SJSA1 (cell line): ENCODE measurements at regions not wholly inside any gene's neighbourhood (a gene's known extent, or its start where the extent isn't known, plus 50 kb on each side); places are given as distances from the start of the nearest gene placed in this dataset.

Experiments used
- DNase-seq, 2 experiments: peaks; one replicate each; pipeline ENCODE4 v3.0.0-alpha.2; 2015 to 2020; ENCODE audit warnings: low spot score in 2 of 2, low read depth in 1 of 2
- H3K27ac ChIP-seq: fragments of 250-450 bp; sonication (Bioruptor Pico); 2 replicates; pipeline ENCODE4 v1.5.1; 2020; ENCODE audit warnings: mild to moderate bottlenecking, moderate library complexity
- H3K27me3 ChIP-seq: fragments of 250-450 bp; sonication (Bioruptor Pico); replicated peaks from 2 replicates; pipeline ENCODE4 v1.5.1; 2020; ENCODE audit warnings: mild to moderate bottlenecking, moderate library complexity
- H3K36me3 ChIP-seq: fragments of 250-450 bp; sonication (Bioruptor Pico); 2 replicates; pipeline ENCODE4 v1.5.1; 2020; ENCODE audit warnings: mild to moderate bottlenecking
- H3K4me1 ChIP-seq: fragments of 250-450 bp; sonication (Bioruptor Pico); replicated peaks from 2 replicates; pipeline ENCODE4 v1.6.1; 2021; ENCODE audit warnings: mild to moderate bottlenecking
- H3K4me3 ChIP-seq: fragments of 250-450 bp; sonication (Bioruptor Pico); 2 replicates; pipeline ENCODE4 v1.5.1; 2020; ENCODE audit warnings: mild to moderate bottlenecking
- H3K9me3 ChIP-seq: fragments of 250-450 bp; sonication (Bioruptor Pico); replicated peaks from 2 replicates; pipeline ENCODE4 v1.5.1; 2020; ENCODE audit warnings: mild to moderate bottlenecking

DNA sequence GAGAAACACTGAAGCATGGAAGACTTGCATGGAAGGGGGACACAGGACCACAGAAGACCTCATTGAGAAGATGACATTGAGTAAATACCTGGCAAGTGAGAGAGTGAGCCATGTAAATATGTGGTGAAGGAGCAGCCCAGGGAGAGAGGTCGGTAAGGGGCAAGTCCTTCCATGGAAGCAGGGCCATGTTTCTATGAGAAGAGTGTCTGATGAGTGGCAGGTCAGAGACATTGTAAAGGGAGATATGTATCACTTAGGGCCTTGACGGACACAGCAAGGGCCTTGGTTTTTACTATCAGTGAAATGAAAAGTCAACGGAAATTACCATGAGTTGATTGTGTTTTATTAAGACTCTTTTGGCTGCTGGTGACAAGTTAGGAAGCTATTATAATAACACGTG is 336.4 kb downstream of the PLK2 start:
- Histone ChIP-seq H3K27me3 (no peaks in the 10 kb centered on the region), H3K4me3 (no peak overlapping the region), H3K27ac (no peak overlapping the region), H3K9me3 (no peaks in the 10 kb centered on the region), H3K36me3 (no peaks in the 10 kb centered on the region), H3K4me1 (no peaks in the 10 kb centered on the region)
- DNase-seq, result no peak

DNA sequence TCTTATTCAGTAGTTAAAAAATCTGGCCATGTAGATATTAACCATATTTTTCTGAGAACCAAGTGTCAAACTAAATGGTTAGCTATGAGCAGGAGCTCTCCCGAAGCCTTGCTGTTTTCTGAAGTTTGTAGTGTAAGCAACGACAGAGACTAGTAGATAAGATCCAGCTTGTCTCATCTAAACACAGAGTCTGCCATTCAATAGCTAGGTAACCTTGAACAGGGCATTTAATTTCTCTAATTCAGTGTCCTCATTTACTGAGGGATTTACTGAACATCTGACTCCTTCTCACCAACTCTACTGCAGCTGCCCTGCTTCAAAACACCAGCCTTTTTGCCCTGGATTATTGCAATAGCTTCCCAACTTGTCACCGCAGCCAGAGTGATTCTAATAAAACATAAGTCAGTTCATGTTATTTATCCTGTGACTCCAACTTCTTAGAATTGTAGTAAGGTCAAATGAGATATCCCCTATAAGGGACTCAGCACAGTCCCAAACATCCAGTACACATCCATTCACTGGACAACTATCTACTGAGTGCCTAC is 337.0 kb downstream of the PLK2 start:
- Histone ChIP-seq H3K9me3 (no peaks in the 10 kb centered on the region), H3K4me1 (no peaks in the 10 kb centered on the region), H3K4me3 (no peak overlapping the region), H3K36me3 (no peaks in the 10 kb centered on the region), H3K27ac (no peak overlapping the region), H3K27me3 (no peaks in the 10 kb centered on the region)
- DNase-seq, result no peak

DNA sequence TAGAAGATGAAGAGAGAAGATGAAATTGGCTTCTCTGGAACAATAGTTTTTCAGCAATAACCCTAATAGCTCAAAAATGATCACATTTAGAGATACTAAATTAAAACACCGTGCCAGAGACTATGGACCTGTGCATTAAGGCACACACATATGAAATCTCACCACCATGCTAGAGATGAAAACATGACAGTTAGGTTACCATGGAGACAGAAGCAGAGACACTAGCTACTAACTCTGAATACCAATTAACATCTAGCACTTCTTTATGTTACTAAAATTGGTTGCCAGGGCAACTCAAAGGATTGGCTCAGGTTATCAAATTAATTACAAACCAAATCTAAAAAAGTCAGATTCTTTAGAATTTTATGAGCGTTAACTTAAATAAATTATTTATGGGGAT is 337.7 kb downstream of the PLK2 start:
- no peaks in the 10 kb centered on the region for H3K36me3 ChIP-seq
- no peak for DNase-seq
- H3K27me3 ChIP-seq, result no peaks in the 10 kb centered on the region
- H3K4me1 ChIP-seq, result no peaks in the 10 kb centered on the region
- no peak overlapping the region for H3K4me3 ChIP-seq
- H3K9me3 ChIP-seq, result no peaks in the 10 kb centered on the region
- H3K27ac ChIP-seq, result no peak overlapping the region

DNA sequence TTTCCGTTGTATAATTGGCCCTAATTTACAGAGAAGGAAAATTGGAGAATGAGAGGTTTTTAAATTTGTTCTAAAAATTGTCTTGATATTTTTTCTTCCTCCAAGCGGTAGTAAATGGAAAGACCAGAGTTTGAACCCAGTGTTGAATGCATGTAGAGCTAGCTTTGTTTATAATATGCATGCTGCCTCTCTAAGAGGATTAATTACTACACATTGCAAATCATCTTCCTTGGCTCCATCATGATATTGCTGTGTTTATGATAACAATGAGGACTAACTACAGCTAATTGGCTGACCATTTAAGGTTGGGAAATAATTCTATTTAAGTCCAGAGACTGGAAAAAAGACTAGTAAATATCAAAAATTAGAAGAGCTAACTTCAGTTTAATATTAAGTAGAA is 338.5 kb downstream of the PLK2 start:
- Histone ChIP-seq H3K27ac (no peak overlapping the region), H3K4me3 (no peak overlapping the region), H3K27me3 (no peaks in the 10 kb centered on the region), H3K4me1 (no peaks in the 10 kb centered on the region), H3K9me3 (no peaks in the 10 kb centered on the region), H3K36me3 (no peaks in the 10 kb centered on the region)
- DNase-seq, result no peak

DNA sequence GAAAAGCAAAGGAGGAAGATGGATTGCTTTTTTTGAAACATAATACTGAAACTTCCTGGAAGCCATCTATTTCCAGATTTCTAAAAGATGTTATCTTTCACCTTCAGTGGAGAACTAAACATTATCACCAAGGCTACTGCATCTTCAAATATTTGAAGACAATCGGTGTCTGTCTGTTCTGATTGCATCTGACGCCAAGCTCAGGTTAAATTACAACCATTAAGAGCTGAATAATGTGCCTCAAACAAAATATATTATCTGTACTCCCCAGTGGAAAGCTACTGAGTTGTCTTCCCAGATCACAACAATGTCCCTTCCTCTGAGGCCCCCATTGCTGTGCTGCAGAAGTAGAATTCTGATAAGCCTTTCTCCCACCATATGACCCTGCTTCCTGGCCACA is 342.3 kb downstream of the PLK2 start:
- Histone ChIP-seq H3K36me3 (no peaks in the 10 kb centered on the region), H3K9me3 (no peaks in the 10 kb centered on the region), H3K4me1 (peaks cover 6% of the 10 kb centered on the region; the same call in 1 of the 2 replicates), H3K27ac (no peak overlapping the region), H3K4me3 (no peak overlapping the region), H3K27me3 (no peaks in the 10 kb centered on the region)
- DNase-seq, result no peak

DNA sequence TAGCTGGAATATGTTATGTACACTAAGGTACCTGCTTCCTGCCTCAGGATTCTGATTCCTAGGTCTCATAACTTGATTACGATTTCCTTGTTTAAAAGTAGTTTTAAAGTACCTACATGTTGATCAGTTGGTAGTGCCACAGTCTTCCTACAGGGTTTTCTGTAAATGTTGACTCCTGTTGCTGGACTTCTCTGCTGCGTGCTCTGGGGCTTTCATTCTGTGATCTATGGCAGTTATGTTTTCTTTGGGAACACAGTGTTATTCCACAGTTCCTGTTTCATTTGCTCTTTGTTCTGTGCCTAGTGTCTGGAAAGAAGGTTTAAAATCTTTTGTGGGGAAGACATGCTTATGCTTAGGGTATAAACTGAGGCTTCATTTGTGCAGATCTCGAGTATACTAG is 343.5 kb downstream of the PLK2 start:
- Histone ChIP-seq H3K27me3 (no peaks in the 10 kb centered on the region), H3K36me3 (no peaks in the 10 kb centered on the region), H3K4me1 (peaks cover 6% of the 10 kb centered on the region; the same call in 1 of the 2 replicates), H3K9me3 (no peaks in the 10 kb centered on the region), H3K27ac (no peak overlapping the region), H3K4me3 (no peak overlapping the region)
- DNase-seq, result no peak

DNA sequence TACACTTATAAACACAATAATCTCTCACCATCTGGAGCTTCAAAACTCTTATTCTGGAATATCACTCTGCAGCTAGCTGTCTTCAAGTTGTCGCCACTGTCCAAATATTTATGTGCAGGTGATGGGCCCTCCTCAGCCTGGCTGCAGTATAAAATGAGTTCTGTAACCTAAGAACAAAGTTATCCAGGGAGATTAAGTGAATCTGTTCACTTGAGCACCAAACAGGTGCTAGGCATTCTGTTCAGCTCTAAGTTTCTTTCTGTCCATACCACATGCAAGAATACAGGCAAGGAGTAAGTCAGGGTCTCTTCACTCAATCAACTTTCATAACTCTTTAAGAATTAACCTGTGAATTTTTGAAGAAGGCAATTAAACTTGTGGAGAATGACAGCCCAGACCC is 344.1 kb downstream of the PLK2 start:
- Histone ChIP-seq H3K9me3 (no peaks in the 10 kb centered on the region), H3K36me3 (no peaks in the 10 kb centered on the region), H3K27ac (no peak overlapping the region), H3K4me3 (no peak overlapping the region), H3K4me1 (peaks cover 6% of the 10 kb centered on the region; the same call in 1 of the 2 replicates), H3K27me3 (no peaks in the 10 kb centered on the region)
- DNase-seq, result no peak

DNA sequence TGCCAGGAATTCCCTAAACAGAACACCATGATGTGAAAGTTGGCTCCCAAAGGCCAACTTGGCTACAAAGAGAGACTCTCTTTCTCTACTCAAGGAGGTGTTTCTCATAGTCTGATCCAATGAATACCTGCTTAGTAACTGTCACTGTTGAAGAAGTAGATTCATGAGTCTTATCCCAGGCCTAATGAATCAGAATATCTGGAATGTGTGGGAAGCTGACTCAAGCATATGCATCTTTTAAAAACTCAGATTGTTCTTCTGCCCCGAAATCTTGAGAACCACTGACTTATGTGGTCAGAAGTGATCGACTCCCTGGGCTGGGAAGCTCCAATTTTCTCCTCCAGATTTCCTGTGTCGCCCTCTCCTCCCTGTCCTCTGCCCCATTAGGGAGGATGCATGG is 345.6 kb downstream of the PLK2 start:
- Histone ChIP-seq H3K27me3 (no peaks in the 10 kb centered on the region), H3K36me3 (no peaks in the 10 kb centered on the region), H3K4me1 (peaks cover 6% of the 10 kb centered on the region; the same call in 1 of the 2 replicates), H3K27ac (no peak overlapping the region), H3K9me3 (no peaks in the 10 kb centered on the region), H3K4me3 (no peak overlapping the region)
- no peak for DNase-seq

DNA sequence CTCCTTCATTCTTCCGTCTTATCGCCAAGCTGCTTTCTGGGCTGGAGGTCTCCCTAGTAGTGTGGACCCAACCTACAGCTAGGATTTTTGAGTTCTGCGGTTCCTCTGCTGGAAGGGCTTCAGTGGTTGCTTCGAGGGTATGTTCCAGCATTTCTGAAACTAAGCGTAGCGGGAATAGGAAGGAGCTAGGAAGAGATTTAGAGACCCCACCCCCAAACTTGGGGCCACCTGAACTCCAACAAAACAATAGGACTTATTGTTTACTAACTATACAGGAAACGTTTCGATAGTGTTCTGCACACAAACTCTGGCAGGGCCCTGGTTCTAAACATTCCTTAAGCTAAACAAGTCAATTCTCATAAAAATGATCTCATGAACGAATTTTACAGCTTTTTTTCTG is 346.7 kb downstream of the PLK2 start:
- no peak overlapping the region for H3K4me3 ChIP-seq
- no peak overlapping the region for H3K27ac ChIP-seq
- DNase-seq, result no peak
- no peaks in the 10 kb centered on the region for H3K9me3 ChIP-seq
- no peaks in the 10 kb centered on the region for H3K27me3 ChIP-seq
- no peaks in the 10 kb centered on the region for H3K36me3 ChIP-seq
- H3K4me1 ChIP-seq, result peaks cover 6% of the 10 kb centered on the region; the same call in 1 of the 2 replicates

DNA sequence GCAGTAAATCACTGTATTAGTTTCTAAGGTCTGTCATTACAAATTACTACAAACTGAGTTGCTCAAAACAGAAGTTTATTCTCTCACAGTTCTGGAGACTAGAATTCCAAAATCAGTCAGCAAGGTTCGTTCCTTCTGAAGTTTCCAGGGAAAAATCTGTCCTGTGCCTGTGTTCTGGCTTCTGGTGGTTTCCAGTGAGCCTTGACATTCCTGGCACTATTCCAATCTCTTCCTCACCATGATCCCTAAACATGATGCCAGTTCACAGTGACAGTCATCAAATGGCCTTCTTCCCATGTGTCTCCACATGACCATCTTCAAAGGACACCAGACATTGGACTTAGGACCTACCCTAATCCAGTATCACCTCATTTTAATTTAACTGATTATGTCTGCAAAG is 351.4 kb downstream of the PLK2 start:
- Histone ChIP-seq H3K4me3 (no peak overlapping the region), H3K9me3 (no peaks in the 10 kb centered on the region), H3K36me3 (no peaks in the 10 kb centered on the region), H3K4me1 (no peaks in the 10 kb centered on the region), H3K27ac (no peak overlapping the region), H3K27me3 (no peaks in the 10 kb centered on the region)
- no peak for DNase-seq

DNA sequence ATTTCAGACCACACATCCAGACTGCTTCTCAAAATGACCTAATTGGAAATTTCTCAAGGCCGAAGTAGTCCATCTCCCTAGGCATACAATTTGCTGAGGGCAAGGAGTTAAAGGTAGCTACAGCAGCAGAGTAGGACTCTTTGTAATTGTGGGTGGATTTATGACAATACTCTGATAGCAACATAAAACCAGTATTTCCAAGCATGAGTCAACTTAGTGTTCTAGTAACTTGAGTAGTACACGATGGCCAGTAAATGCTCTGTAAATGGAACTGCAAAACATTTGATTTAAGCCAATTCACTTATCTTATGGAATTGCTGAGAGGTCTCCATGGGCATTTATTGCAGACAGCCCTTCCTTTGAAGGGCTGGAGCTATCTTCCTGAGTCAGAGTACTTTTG is 352.2 kb downstream of the PLK2 start:
- Histone ChIP-seq H3K4me3 (no peak overlapping the region), H3K4me1 (no peaks in the 10 kb centered on the region), H3K9me3 (no peaks in the 10 kb centered on the region), H3K27me3 (no peaks in the 10 kb centered on the region), H3K36me3 (no peaks in the 10 kb centered on the region), H3K27ac (no peak overlapping the region)
- no peak for DNase-seq

DNA sequence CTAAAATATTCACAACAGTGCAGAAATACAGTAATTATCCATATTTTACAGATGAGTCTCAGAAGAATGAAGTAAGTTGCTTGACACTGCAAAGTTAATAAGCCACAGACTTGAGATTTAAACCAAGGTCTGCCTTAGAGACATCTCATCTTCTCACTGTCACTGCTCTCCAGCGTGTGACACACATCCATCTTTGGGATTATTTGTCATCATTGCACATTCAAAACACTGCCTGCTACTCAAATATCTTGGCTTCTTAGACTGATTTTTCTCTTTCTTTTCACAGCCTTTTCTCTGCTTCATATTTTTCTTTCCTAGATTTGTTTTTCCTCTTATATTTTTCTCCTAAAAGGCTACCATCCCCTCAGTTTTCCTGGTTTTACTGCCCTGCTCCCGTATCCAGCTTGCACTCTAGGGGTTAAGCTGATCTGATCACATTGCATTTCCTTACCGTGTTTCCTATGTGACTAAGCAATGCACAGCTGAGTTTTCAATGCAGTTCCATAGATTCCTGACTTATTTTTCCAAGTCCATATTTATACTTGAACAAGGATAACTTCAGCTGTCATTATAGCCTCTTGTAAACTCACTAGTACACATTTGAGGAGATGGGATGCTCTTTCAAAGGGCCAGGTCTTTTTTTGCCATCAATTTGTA is 353.0 kb downstream of the PLK2 start:
- Histone ChIP-seq H3K4me3 (no peak overlapping the region), H3K4me1 (no peaks in the 10 kb centered on the region), H3K9me3 (no peaks in the 10 kb centered on the region), H3K36me3 (no peaks in the 10 kb centered on the region), H3K27me3 (no peaks in the 10 kb centered on the region), H3K27ac (no peak overlapping the region)
- no peak for DNase-seq

DNA sequence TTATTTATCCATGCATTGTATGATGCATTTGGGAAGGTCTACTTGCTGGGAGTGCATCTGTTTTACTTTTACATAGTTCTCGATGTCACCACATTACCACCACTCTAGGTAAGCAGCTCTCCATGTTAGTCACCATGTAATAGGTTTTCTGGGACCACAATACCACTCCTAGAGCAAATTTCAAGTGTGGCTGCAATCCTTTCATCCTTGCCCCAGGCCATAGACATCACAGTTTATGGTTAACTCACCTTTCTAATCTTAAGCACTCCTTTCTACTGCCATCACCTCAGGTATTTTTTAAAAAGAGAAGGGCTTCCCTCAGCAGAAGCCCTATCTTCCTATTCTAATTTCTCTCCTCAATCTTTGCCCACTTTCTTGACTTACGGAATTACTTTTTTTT is 354.1 kb downstream of the PLK2 start:
- no peak for DNase-seq
- no peaks in the 10 kb centered on the region for H3K36me3 ChIP-seq
- no peaks in the 10 kb centered on the region for H3K27me3 ChIP-seq
- no peak overlapping the region for H3K4me3 ChIP-seq
- no peaks in the 10 kb centered on the region for H3K9me3 ChIP-seq
- H3K4me1 ChIP-seq, result no peaks in the 10 kb centered on the region
- no peak overlapping the region for H3K27ac ChIP-seq

DNA sequence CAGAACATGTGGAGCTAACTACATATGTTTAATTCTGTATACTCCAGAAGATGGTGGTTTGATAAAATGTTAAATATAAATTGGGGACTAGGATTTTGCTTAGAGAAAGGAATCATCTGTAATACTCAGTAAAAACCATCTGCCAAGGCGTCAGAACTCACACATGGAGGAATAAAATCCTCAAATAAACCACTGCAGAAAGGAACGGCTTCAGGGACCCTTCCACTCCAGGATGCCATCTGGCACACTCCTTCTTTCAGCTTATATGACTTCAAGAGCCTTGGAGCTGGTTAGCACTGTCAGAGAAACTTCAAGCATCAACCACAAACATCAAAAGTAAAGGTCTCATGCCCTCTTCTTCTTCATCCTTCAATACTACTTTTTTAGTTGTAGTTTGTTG is 360.6 kb downstream of the PLK2 start:
- H3K27me3 ChIP-seq, result no peaks in the 10 kb centered on the region
- no peaks in the 10 kb centered on the region for H3K36me3 ChIP-seq
- H3K4me3 ChIP-seq, result no peak overlapping the region
- DNase-seq, result no peak
- no peaks in the 10 kb centered on the region for H3K4me1 ChIP-seq
- H3K27ac ChIP-seq, result no peak overlapping the region
- H3K9me3 ChIP-seq, result no peaks in the 10 kb centered on the region

DNA sequence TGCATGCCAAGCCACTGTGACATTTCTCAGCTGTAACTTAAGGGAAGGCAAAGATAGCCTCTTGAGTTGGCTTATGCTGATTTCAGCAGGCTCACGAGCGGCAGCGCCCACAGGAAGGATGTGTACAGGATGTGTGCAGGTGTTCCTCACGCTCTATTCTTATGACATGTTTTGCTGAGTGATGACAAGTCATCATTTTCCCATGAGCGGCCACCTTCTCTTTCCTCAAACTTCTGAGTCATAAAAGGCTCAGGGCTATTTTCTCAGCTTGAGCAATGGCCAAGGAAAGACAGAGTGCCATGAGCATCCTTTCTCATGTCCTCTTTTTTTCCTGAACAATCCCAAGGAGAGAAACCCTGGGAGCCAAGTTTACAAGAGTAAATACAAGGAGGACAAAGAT is 365.9 kb downstream of the PLK2 start:
- Histone ChIP-seq H3K4me1 (no peaks in the 10 kb centered on the region), H3K27ac (no peak overlapping the region), H3K27me3 (no peaks in the 10 kb centered on the region), H3K9me3 (no peaks in the 10 kb centered on the region), H3K36me3 (no peaks in the 10 kb centered on the region), H3K4me3 (no peak overlapping the region)
- DNase-seq, result no peak
